ENCODE measurements at regions not wholly inside any gene's neighbourhood (a gene's known extent, or its start where the extent isn't known, plus 50 kb on each side); places are given as distances from the start of the nearest gene placed in this dataset.

- TF ChIP-seq CTCF (IDR thresholded peaks at IDR 0.05) (no peak), NFYB (CRISPR knock-in tag; conservative IDR thresholded peaks at IDR 0.05; ENCODE audit: low read depth) (no peak), STAT6 (CRISPR knock-in tag; conservative IDR thresholded peaks at IDR 0.05; ENCODE audit: low read depth) (no peak), SP1 (CRISPR knock-in tag; conservative IDR thresholded peaks at IDR 0.05) (no peak)
- TF ChIP-seq, protein P1, sequence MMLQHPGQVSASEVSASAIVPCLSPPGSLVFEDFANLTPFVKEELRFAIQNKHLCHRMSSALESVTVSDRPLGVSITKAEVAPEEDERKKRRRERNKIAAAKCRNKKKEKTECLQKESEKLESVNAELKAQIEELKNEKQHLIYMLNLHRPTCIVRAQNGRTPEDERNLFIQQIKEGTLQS (CRISPR knock-in tag; conservative IDR thresholded peaks at IDR 0.05): no peak
- TF ChIP-seq, protein P2, sequence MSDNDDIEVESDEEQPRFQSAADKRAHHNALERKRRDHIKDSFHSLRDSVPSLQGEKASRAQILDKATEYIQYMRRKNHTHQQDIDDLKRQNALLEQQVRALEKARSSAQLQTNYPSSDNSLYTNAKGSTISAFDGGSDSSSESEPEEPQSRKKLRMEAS (CRISPR knock-in tag; IDR thresholded peaks at IDR 0.05): no peak
These were observed 124.3 kb upstream of the EGLN3 start for GRCh38 chr14:34075042-34075744.
